AG09319 (cell line): ENCODE measurements at regions not wholly inside any gene's neighbourhood (a gene's known extent, or its start where the extent isn't known, plus 50 kb on each side); places are given as distances from the start of the nearest gene placed in this dataset.

ENCODE experiments used
- DNase-seq: peaks from one replicate; pipeline ENCODE4 v3.0.0-alpha.2; 2010; ENCODE audit warnings: low read depth; ENCODE audit errors: extremely low read depth
- CTCF ChIP-seq: IDR thresholded peaks from 2 replicates; pipeline ENCODE4 v1.5.1; 2011; ENCODE audit warnings: low read depth, mild to moderate bottlenecking, inconsistent platforms, low read length, moderate library complexity

- DNase-seq = no peak
- TF ChIP-seq CTCF = no peak
Measured at GRCh38 chr18:32566960-32567359, 96.3 kb upstream of the GAREM1 start.

- no peak for TF ChIP-seq CTCF
- no peak for DNase-seq
Measured at GRCh38 chr18:32553640-32554365, 83.1 kb upstream of the GAREM1 start.

DNA sequence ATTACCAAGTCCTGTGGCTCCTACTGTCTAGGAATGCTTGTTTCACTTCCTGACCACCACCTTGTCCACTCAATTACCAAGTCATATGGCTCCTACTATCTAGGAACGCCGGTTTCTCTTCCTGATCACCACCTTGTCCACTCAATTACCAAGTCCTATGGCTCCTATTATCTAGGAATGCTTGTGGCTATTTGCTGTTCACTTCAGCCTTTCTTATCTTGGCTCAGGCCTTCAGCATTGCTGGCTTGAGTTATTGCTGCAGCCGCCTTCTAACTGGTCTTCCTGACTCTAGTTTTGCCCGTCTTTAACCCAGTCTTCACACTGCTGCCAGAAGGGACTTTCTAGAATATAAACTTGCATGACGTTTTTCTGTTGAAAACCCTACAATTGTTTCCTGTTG is 82.5 kb upstream of the GAREM1 start:
- no peak for TF ChIP-seq CTCF

DNA sequence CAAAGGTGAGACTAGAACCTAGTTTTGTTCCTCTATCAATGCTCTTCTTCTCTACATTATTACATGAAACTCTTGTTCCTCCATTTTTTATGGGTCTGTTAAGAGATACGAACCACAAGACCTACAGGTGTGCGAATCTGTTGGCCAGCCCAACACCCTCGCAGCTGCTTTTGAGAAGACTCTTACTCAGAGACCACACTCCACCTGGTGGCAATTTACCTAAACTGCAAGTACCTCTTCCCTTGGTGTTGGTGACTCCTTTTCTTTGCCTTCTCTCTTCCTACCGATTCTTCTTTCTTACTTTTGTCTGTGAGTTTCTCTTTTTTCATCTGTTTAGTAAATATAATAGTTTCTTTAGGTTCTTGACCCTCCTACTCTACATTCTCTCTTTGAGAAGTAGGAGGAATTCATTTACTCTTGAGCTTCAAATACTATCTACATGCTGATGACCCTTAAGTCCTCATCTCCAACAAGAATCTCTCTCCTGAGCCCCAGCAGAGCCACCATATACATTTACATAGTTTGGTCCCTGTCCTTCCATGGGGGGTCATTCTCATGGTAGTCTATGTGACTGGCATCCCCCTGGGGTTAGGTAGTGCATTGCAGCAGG is 81.8 kb upstream of the GAREM1 start:
- peak; percentile 37 for DNase-seq
- peak; percentile 78 for TF ChIP-seq CTCF

More for the DNA sequence above, 82.5 kb upstream of the GAREM1 start:
- no peak for DNase-seq

- no peak for TF ChIP-seq CTCF
- DNase-seq = no peak
Measured at GRCh38 chr18:32550963-32551362, 80.3 kb upstream of the GAREM1 start.

DNA sequence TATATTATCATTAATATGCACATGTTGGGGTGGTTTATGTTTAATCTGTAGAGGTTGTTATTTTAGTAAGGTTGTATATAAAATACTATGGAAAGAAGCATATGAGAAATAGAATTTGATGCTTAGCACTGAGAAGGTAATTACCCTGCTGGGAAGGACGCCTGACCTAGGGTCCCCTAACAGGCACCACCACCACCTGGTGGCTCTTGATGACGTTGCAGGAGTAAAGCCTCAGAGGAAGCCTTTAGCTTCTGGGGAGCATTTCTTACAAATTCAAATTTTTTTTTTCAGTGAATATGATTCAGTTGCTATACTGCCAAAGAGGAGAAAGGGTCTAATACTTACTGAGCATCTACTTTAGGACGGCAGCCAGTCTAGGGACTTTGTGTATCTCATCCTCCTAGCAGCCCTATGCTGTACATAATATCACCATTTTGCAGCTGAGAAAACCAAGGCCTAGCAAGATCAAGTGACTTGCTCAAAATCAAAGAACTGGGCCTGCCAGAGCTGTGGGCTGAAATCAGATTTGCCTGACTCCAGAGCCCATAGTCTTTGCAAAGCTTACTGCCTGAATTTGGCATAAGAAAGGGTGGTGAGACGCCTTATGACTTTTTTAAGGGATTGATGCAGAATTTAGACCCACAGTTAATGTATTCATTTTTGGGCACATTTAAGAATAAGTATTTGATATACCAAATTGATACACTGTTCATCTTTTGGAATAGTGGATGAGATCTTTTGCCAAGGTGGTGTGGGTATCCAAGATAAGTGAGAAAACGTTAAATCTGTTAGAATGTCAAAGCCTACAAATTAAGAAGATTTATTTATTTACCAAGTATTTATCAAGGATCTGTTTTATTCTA is 78.8 kb upstream of the GAREM1 start:
- TF ChIP-seq CTCF = peak; percentile 68
- DNase-seq = no peak

- DNase-seq = no peak
Measured at GRCh38 chr18:32548688-32549087, 78.0 kb upstream of the GAREM1 start.

More at GRCh38 chr18:32548688-32549087, 78.0 kb upstream of the GAREM1 start:
- TF ChIP-seq CTCF = no peak
